Mesenchymal stem cell (in vitro differentiated cells and primary cell): ENCODE measurements at regions not wholly inside any gene's neighbourhood (a gene's known extent, or its start where the extent isn't known, plus 50 kb on each side); places are given as distances from the start of the nearest gene placed in this dataset.

Experiments
- DNase-seq: peaks from one replicate; pipeline ENCODE4 v3.0.0-alpha.2; 2013
- H2AFZ ChIP-seq: one replicate; pipeline ENCODE4 v1.6.1; 2013; ENCODE audit warnings: low read depth, mild to moderate bottlenecking, control low read depth, inconsistent platforms, low read length, moderate library complexity
- H2AK5ac ChIP-seq: 2 replicates; pipeline ENCODE4 v1.6.1; 2013; ENCODE audit warnings: low read length, moderate library complexity, mild to moderate bottlenecking, inconsistent platforms; ENCODE audit not compliant: severe bottlenecking
- H2BK120ac ChIP-seq: one replicate; pipeline ENCODE4 v1.6.1; 2013; ENCODE audit warnings: low read depth, mild to moderate bottlenecking, inconsistent platforms, low read length, moderate library complexity
- H2BK12ac ChIP-seq, 2 experiments: one replicate each; pipeline ENCODE4 v1.6.1; 2013; ENCODE audit warnings: inconsistent platforms in 2 of 2, low read length in 2 of 2, mild to moderate bottlenecking in 2 of 2, moderate library complexity in 2 of 2, control low read depth in 1 of 2
- H2BK15ac ChIP-seq: one replicate; pipeline ENCODE4 v1.6.1; 2013; ENCODE audit warnings: mild to moderate bottlenecking, low read depth, inconsistent platforms; ENCODE audit not compliant: poor library complexity, severe bottlenecking
- H2BK5ac ChIP-seq: 2 replicates; pipeline ENCODE4 v1.6.1; 2013; ENCODE audit warnings: low read depth, mild to moderate bottlenecking, low read length, control low read depth, inconsistent platforms; ENCODE audit not compliant: poor library complexity, severe bottlenecking
- H3K14ac ChIP-seq, 2 experiments: one replicate each; pipeline ENCODE4 v1.6.1; 2013; ENCODE audit warnings: inconsistent platforms in 2 of 2, low read length in 2 of 2, control low read depth in 1 of 2, mild to moderate bottlenecking in 1 of 2, moderate library complexity in 1 of 2
- H3K18ac ChIP-seq, 2 experiments: one replicate each; pipeline ENCODE4 v1.6.1; 2013; ENCODE audit warnings: inconsistent platforms in 2 of 2, low read length in 2 of 2, control low read depth in 1 of 2, low read depth in 1 of 2, mild to moderate bottlenecking in 1 of 2
- H3K23ac ChIP-seq, 2 experiments: one replicate each; pipeline ENCODE4 v1.6.1; 2013; ENCODE audit warnings: inconsistent platforms in 2 of 2, low read length in 2 of 2, mild to moderate bottlenecking in 2 of 2, moderate library complexity in 2 of 2, control low read depth in 1 of 2
- H3K27ac ChIP-seq: 2 replicates; pipeline ENCODE4 v1.5.1; 2013; ENCODE audit warnings: mild to moderate bottlenecking, moderate library complexity, low read length, control low read depth, inconsistent platforms; ENCODE audit not compliant: poor library complexity, severe bottlenecking
- H3K27me3 ChIP-seq, 2 experiments: 2 replicates each; pipeline versions ENCODE4 v1.6.1 to v1.7.0; 2013; ENCODE audit warnings: low read length in 2 of 2, mild to moderate bottlenecking in 2 of 2, moderate library complexity in 2 of 2, control low read depth in 1 of 2, inconsistent platforms in 1 of 2; ENCODE audit not compliant: control insufficient read depth in 1 of 2, insufficient read depth in 1 of 2
- H3K36me3 ChIP-seq, 2 experiments: 2 replicates each; pipeline versions ENCODE4 v1.6.1 to v1.7.0; 2013; ENCODE audit warnings: low read length in 2 of 2, control low read depth in 1 of 2, inconsistent platforms in 1 of 2, low read depth in 1 of 2, mild to moderate bottlenecking in 1 of 2; ENCODE audit not compliant: insufficient read depth in 2 of 2, control insufficient read depth in 1 of 2
- H3K4ac ChIP-seq, 2 experiments: one replicate each; pipeline ENCODE4 v1.6.1; 2013; ENCODE audit warnings: inconsistent platforms in 2 of 2, low read length in 2 of 2, mild to moderate bottlenecking in 2 of 2, moderate library complexity in 2 of 2, control low read depth in 1 of 2, low read depth in 1 of 2
- H3K4me1 ChIP-seq: 2 replicates; pipeline ENCODE4 v1.6.1; 2013; ENCODE audit warnings: low read depth, low read length, control low read depth; ENCODE audit not compliant: control insufficient read depth, insufficient read depth
- H3K4me2 ChIP-seq: 2 replicates; pipeline ENCODE4 v1.6.1; 2013; ENCODE audit warnings: low read length, mild to moderate bottlenecking, inconsistent platforms; ENCODE audit not compliant: poor library complexity, severe bottlenecking
- H3K4me3 ChIP-seq, 2 experiments: 2 replicates each; pipeline versions ENCODE4 v1.5.1 to v1.7.0; 2013; ENCODE audit warnings: low read length in 2 of 2, mild to moderate bottlenecking in 2 of 2, control low read depth in 1 of 2, low read depth in 1 of 2; ENCODE audit not compliant: insufficient read depth in 1 of 2
- H3K79me1 ChIP-seq: replicated peaks from 2 replicates; pipeline ENCODE4 v1.6.1; 2013; ENCODE audit warnings: mild to moderate bottlenecking, control low read depth, low read length, inconsistent platforms; ENCODE audit not compliant: poor library complexity, severe bottlenecking
- H3K9ac ChIP-seq: 2 replicates; pipeline ENCODE4 v1.7.0; 2013; ENCODE audit warnings: mild to moderate bottlenecking, low read length, moderate library complexity
- H3K9me3 ChIP-seq: 2 replicates; pipeline ENCODE4 v1.7.0; 2013; ENCODE audit warnings: mild to moderate bottlenecking, low read length; ENCODE audit not compliant: control insufficient read depth
- H4K8ac ChIP-seq: one replicate; pipeline ENCODE4 v1.6.1; 2013; ENCODE audit warnings: inconsistent platforms, mild to moderate bottlenecking, low read length, moderate library complexity
- H4K91ac ChIP-seq: one replicate; pipeline ENCODE4 v1.6.1; 2013; ENCODE audit warnings: mild to moderate bottlenecking, low read length, inconsistent platforms
- WGBS: methylation state at CpG from one replicate; pipeline ENCODE4 v1.1.7; 2013; ENCODE audit warnings: mixed read lengths; 5-methylcytosine and 5-hydroxymethylcytosine counted together

- Histone ChIP-seq H3K79me1 (no peaks in the 10 kb centered on the region), H3K27me3 (no peaks in the 10 kb centered on the region), H2BK12ac (no peak overlapping the region), H3K36me3 (no peaks in the 10 kb centered on the region), H2AFZ (no peak overlapping the region), H3K4ac (no peak overlapping the region), H3K14ac (no peak overlapping the region), H2BK120ac (no peak overlapping the region), H4K91ac (no peak overlapping the region), H4K8ac (no peak overlapping the region), H3K4me3 (no peak overlapping the region), H3K27ac (no peak overlapping the region), H3K18ac (no peak overlapping the region), H3K9me3 (no peaks in the 10 kb centered on the region), H3K4me1 (no peaks in the 10 kb centered on the region), H2AK5ac (no peak overlapping the region), H3K9ac (no peak overlapping the region), H2BK15ac (no peak overlapping the region), H3K4me2 (no peak overlapping the region), H3K23ac (no peak overlapping the region), H2BK5ac (no peak overlapping the region)
- DNase-seq, result no peak
- WGBS, result 88% methylated on average over 4 of the region's 4 CpGs
Measured at GRCh38 chr5:155068616-155069100, 55.1 kb downstream of the KIF4B start.

- H2AFZ ChIP-seq, result no peak overlapping the region
- H3K27ac ChIP-seq, result no peak overlapping the region
- no peak overlapping the region for H2BK5ac ChIP-seq
- no peak overlapping the region for H3K4ac ChIP-seq
- H3K36me3 ChIP-seq, result no peaks in the 10 kb centered on the region
- no peak overlapping the region for H3K4me3 ChIP-seq
- H4K8ac ChIP-seq, result no peak overlapping the region
- no peak overlapping the region for H2AK5ac ChIP-seq
- H2BK120ac ChIP-seq, result no peak overlapping the region
- H3K18ac ChIP-seq, result no peak overlapping the region
- H2BK15ac ChIP-seq, result no peak overlapping the region
- 57% methylated on average over 3 of the region's 3 CpGs for WGBS
- H3K14ac ChIP-seq, result no peak overlapping the region
- H3K79me1 ChIP-seq, result no peaks in the 10 kb centered on the region
- H2BK12ac ChIP-seq, result no peak overlapping the region
- DNase-seq, result no peak
- no peak overlapping the region for H3K9ac ChIP-seq
- H3K4me2 ChIP-seq, result no peak overlapping the region
- H3K4me1 ChIP-seq, result no peaks in the 10 kb centered on the region
- H3K27me3 ChIP-seq, result no peaks in the 10 kb centered on the region
- no peak overlapping the region for H4K91ac ChIP-seq
- no peak overlapping the region for H3K23ac ChIP-seq
- no peaks in the 10 kb centered on the region for H3K9me3 ChIP-seq
Measured at GRCh38 chr5:155069961-155070360, 56.4 kb downstream of the KIF4B start.

- no peak overlapping the region for H3K27ac ChIP-seq
- no peak overlapping the region for H4K91ac ChIP-seq
- no peak overlapping the region for H3K23ac ChIP-seq
- H3K27me3 ChIP-seq, result no peaks in the 10 kb centered on the region
- no peak overlapping the region for H2BK15ac ChIP-seq
- H3K4me2 ChIP-seq, result no peak overlapping the region
- no peak for DNase-seq
- no peak overlapping the region for H3K4ac ChIP-seq
- H3K36me3 ChIP-seq, result no peaks in the 10 kb centered on the region
- H3K4me3 ChIP-seq, result no peak overlapping the region
- H3K4me1 ChIP-seq, result no peaks in the 10 kb centered on the region
- no peaks in the 10 kb centered on the region for H3K9me3 ChIP-seq
- no peak overlapping the region for H2BK120ac ChIP-seq
- H3K14ac ChIP-seq, result no peak overlapping the region
- H3K79me1 ChIP-seq, result no peaks in the 10 kb centered on the region
- no peak overlapping the region for H3K18ac ChIP-seq
- H4K8ac ChIP-seq, result no peak overlapping the region
- no peak overlapping the region for H2AFZ ChIP-seq
- H3K9ac ChIP-seq, result no peak overlapping the region
- no peak overlapping the region for H2BK5ac ChIP-seq
- H2AK5ac ChIP-seq, result no peak overlapping the region
- H2BK12ac ChIP-seq, result no peak overlapping the region
Measured at GRCh38 chr5:155070781-155071180, 57.2 kb downstream of the KIF4B start.

GRCh38 chr5:155076379-155076778 lies 62.8 kb downstream of the KIF4B start:
- H2AK5ac ChIP-seq, result no peak overlapping the region
- no peak overlapping the region for H3K9ac ChIP-seq
- no peak overlapping the region for H2BK120ac ChIP-seq
- no peak overlapping the region for H2AFZ ChIP-seq
- no peak overlapping the region for H3K27ac ChIP-seq
- no peak overlapping the region for H2BK12ac ChIP-seq
- H2BK15ac ChIP-seq, result no peak overlapping the region
- DNase-seq, result no peak
- no peaks in the 10 kb centered on the region for H3K36me3 ChIP-seq
- no peak overlapping the region for H3K14ac ChIP-seq
- 96% methylated on average over 4 of the region's 5 CpGs for WGBS
- no peaks in the 10 kb centered on the region for H3K27me3 ChIP-seq
- H3K4me3 ChIP-seq, result no peak overlapping the region
- H4K91ac ChIP-seq, result no peak overlapping the region
- no peak overlapping the region for H4K8ac ChIP-seq
- no peak overlapping the region for H3K18ac ChIP-seq
- H3K4me2 ChIP-seq, result no peak overlapping the region
- H3K4ac ChIP-seq, result no peak overlapping the region
- no peaks in the 10 kb centered on the region for H3K4me1 ChIP-seq
- no peaks in the 10 kb centered on the region for H3K79me1 ChIP-seq
- H3K9me3 ChIP-seq, result no peaks in the 10 kb centered on the region
- no peak overlapping the region for H2BK5ac ChIP-seq
- H3K23ac ChIP-seq, result no peak overlapping the region
